Activated CD4-positive, alpha-beta T cell treated with anti-CD3 and anti-CD28 coated beads for 24 hours (primary cell): ENCODE measurements at regions not wholly inside any gene's neighbourhood (a gene's known extent, or its start where the extent isn't known, plus 50 kb on each side); places are given as distances from the start of the nearest gene placed in this dataset.
A peak's percentile ranks its signal among the peaks of the same experiment; 100 is the strongest.
"Not testable (repeated sequence)": the region's sequence is repeated elsewhere in the genome, so short reads cannot be mapped to it uniquely, and the experiment has no call there.

Experiments used
- DNase-seq, 2 donors: peaks; one replicate each; pipeline ENCODE4 v3.0.0-alpha.2; 2020; ENCODE audit warnings: low read depth in 2 of 2

- DNase-seq, result not testable (repeated sequence)
Observed at GRCh38 chr7:6990426-6991152, 164.5 kb upstream of the CCZ1B start.

GRCh38 chr7:6991169-6991611 is 165.1 kb upstream of the CCZ1B start:
- peak in 1 of 2 donors; percentile 18 for DNase-seq

GRCh38 chr7:6991686-6992085 is 165.6 kb upstream of the CCZ1B start:
- not testable (repeated sequence) for DNase-seq

GRCh38 chr7:6992133-6992532 is 166.1 kb upstream of the CCZ1B start:
- not testable (repeated sequence) for DNase-seq

DNA sequence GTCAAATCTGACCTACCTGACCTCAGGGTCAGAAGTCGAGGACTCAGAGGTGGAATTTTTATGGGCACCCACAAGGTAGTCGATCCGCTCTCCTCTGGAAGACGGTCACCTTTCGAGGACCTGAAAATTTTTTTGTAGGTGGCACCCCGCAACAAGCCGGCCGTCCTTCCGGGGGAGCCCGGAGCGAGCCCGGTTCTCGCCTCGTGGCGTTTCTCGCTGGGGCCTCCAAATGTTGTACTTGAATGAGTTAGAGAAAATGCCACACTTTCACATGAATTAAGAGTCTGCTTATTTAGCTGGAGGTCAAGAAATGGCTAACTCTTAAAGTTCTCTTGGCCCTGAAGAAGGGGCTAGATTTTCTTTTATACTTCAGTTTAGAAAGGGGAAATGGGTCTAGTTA is 169.0 kb upstream of the CCZ1B start:
- DNase-seq, result not testable (repeated sequence)

DNA sequence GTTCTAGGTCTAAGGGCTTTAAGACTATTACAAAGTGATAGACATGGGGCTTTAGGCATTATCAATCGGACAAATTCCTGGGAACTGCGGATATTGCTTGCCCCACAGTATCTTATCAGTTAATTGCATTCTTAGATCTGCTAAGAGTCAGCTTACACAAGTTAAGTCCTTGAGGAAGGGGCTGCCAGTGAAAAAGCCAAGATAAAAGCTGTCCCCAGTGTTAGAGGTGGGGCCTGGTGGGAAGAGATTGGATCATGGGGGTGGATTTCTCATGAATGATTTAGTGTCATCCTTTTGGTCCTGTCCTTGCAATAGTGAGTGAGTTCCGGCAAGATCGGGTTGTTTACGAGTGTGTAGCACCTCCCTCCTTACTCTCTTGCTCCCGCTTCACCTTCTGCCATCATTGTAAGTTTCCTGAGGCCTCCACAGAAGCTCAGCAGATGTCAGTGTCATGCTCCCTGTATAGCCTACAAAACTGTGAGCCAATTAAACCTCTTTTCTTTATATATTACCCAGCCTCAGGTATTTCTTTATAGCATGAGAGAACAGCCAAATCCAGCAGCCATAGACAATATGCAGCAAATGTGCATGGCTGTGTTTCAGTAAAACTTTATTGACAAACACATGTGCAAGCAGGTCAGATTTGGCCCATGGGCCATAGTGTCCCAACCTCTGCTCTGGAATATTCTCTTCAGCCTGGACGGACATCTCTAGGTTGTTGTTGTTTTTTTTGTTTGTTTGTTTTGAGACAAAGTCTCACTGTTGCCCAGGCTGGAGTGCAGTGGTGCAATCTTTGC is 169.6 kb upstream of the CCZ1B start:
- not testable (repeated sequence) for DNase-seq

DNA sequence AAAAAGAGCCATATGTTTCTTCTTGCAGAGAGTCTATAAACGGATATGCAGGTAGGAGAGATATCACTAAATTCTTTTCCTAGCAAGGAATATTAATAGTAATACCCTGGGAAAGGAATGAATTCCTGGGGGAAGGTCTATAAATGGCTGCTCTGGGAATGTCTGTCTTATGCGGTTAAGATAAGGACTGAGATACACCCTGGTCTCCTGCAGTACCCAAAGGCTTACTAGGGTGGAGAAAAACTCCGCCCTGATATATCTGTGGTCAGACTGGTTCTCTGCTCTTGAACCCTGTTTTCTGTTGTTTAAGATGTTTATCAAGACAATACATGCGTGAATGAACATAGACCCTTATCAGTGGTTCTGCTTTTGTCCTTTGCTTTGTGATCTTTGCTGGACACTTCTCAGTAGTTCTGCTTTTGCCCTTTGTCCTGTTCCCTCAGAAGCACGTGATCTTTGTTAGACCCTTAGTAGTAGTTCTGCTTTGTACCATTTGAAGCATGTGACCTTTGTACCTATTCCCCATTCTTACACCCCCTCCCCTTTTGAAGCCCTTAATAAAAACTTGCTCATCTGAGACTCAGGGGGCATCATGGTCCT is 173.1 kb upstream of the CCZ1B start:
- not testable (repeated sequence) for DNase-seq

GRCh38 chr7:7002418-7003062 is 176.5 kb upstream of the CCZ1B start:
- DNase-seq, result no peak

DNA sequence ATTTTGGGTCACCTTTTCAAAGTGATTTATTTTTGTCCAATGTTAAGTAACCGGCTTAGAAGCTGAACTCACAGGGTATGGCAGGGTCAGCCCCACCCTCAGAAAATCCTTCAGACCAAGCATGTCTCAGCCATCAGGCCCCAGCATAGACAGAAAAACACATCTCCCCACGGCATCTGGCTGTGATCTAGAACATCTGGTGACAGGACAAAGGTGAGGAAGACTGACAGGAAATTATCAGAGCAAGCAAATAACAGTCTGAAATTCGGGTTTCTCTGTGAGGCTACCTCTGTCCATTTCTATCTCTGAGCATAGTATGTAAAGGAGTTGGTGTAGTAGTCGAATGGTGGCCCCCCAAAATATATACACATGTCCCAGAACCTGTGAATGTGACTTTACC is 177.0 kb upstream of the C1GALT1 start:
- DNase-seq, result no peak

GRCh38 chr7:7005949-7006348 is 176.4 kb upstream of the C1GALT1 start:
- DNase-seq, result not testable (repeated sequence)

DNA sequence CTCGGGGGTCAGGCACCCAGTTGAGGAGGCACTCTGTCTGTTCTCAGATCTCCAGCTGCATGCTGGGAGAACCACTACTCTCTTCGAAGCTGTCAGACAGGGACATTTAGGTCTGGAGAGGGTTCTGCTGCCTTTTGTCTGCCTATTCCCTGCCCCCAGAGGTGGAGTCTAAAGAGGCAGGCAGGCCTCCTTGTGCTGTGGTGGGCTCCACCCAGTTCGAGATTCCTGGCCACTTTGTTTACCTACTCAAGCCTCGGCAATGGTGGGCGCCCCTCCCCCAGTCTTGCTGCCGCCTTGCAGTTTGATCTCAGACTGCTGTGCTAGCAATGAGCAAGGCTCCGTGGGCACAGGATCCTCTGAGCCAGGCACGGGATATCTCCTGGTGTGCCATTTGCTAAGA is 171.1 kb upstream of the C1GALT1 start:
- not testable (repeated sequence) for DNase-seq

GRCh38 chr7:7011751-7012150 is 170.6 kb upstream of the C1GALT1 start:
- DNase-seq, result not testable (repeated sequence)

DNA sequence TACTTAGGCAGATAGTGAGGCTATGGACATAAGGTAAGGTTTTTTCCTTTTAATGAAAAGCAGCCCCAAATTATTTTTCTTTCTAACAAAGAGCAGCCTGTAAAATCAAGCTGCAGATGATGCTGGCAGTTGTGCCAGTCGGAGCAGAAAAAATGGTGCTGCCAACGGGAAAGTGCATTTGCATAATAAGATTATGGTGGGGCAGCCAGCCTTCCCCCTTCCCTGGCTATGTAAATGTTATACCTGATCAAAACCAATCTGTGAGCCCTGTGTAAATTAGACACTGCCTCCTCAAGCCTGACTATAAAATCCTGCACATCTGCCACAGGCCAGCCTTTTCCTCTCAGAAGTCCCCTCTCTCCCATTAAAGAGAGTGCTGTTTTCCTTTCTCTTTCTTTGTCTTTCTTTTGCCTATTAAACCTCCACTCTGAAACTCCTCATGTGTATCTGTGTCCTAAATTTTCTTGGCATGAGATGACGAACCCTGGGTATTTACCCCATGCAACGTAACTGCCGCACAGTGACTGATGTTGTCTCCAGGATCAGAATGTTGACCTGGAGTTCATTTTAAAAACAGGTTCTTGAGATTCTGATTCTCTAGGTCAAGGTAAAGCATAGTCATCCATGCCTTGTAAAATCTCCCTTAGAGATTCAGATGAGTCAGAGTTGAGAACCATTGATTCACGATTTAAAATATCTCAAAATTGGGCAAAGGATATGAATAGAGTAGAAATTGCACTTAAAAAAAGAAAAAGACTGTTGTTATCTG is 167.3 kb upstream of the C1GALT1 start:
- DNase-seq, result no peak

GRCh38 chr7:7017707-7018280 is 164.6 kb upstream of the C1GALT1 start:
- DNase-seq, result no peak

DNA sequence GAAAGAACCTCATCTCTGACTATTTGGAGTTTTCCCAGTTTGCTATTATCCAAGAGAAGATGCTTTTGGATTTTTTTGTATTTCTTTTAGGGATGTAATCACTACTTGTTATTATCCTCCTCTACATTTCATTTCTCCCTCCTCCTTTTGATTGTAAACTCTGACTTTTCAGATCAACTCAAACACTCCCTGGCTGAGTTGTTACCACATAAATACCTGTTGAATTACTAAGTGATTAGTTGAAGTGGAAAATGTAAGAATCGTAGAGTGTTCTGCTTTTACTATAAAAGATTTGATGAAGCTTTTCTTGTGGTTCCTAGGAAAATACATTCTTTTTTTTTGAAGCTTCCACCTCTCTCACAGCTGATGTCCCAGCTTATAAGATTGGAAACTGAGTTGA is 164.1 kb upstream of the C1GALT1 start:
- no peak for DNase-seq

- DNase-seq, result no peak
Observed at GRCh38 chr7:7032221-7032620, 150.1 kb upstream of the C1GALT1 start.

GRCh38 chr7:7035851-7036250 is 146.5 kb upstream of the C1GALT1 start:
- DNase-seq, result no peak

GRCh38 chr7:7042286-7042893 is 140.0 kb upstream of the C1GALT1 start:
- DNase-seq, result not testable (repeated sequence)

- DNase-seq, result no peak
Observed at GRCh38 chr7:7044806-7045205, 137.5 kb upstream of the C1GALT1 start.

GRCh38 chr7:7048213-7048612 is 134.1 kb upstream of the C1GALT1 start:
- no peak for DNase-seq
